IMR-90 (cell line): ENCODE measurements at regions not wholly inside any gene's neighbourhood (a gene's known extent, or its start where the extent isn't known, plus 50 kb on each side); places are given as distances from the start of the nearest gene placed in this dataset.
"Not testable (repeated sequence)": the region's sequence is repeated elsewhere in the genome, so short reads cannot be mapped to it uniquely, and the experiment has no call there.

Source experiments
- CTCF ChIP-seq: conservative IDR thresholded peaks from 2 replicates; pipeline ENCODE4 v1.5.1; 2012; ENCODE audit warnings: mild to moderate bottlenecking, low read depth, low read length, improper control_type of control experiment
- FOS ChIP-seq: fragments of 150-350 bp; IDR thresholded peaks from 2 replicates; pipeline ENCODE4 v1.6.1; 2016; ENCODE audit warnings: low read depth, low read length
- POLR2A ChIP-seq: IDR thresholded peaks from 2 replicates; pipeline ENCODE4 v1.6.1; 2012; ENCODE audit warnings: mild to moderate bottlenecking, low read depth, low read length
- RCOR1 ChIP-seq: IDR thresholded peaks from 2 replicates; pipeline ENCODE4 v1.6.1; 2012; ENCODE audit warnings: mild to moderate bottlenecking, low read length, improper control_type of control experiment; ENCODE audit not compliant: insufficient replicate concordance
- RFX5 ChIP-seq: IDR thresholded peaks from 2 replicates; pipeline ENCODE4 v1.8.0; 2012; ENCODE audit warnings: low read depth, mild to moderate bottlenecking, low read length, moderate library complexity
- SMC3 ChIP-seq: fragments of 150-350 bp; IDR thresholded peaks from 2 replicates; pipeline ENCODE4 v1.6.1; 2016; ENCODE audit warnings: low read depth, mild to moderate bottlenecking, antibody characterized with exemption, low read length, moderate library complexity

DNA sequence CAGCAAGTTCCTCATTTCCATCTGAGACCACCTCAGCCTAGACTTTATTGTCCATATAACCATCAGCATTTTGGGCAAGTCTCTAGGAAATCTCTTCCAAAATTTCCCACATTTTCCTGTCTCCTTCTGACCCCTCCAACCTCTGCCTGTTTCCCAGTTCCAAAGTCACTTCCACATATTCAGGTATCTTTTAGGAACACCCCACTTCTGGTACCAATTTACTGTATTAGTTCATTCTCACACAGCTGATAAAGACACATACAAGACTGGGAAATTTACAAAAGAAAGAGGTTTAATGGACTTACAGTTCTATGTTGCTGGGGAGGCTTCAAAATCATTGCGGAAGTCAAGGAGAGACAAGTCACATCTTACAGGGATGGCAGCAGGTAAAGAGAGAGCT, 103.6 kb downstream of the ART5 start:
- not testable (repeated sequence) for TF ChIP-seq POLR2A, CTCF, FOS, RCOR1, RFX5, SMC3
